K562 (cell line): ENCODE measurements at regions not wholly inside any gene's neighbourhood (a gene's known extent, or its start where the extent isn't known, plus 50 kb on each side); places are given as distances from the start of the nearest gene placed in this dataset.

Experiments
- ATAC-seq: fragments of 200-7000 bp; cut with Tn5 transposase; 3 replicates; pipeline ENCODE4 v1.9.1; 2020; ENCODE audit warnings: moderate library complexity
- BruUV-seq: library from RNA; stranded (reverse); fragments of 400-500 nt; replicated peaks from 2 replicates; lab custom pipeline; 2021; lab: Mats Ljungman, UMichigan
- CTCF ChIA-PET: fragments of 300-600 bp; formaldehyde crosslinking; extraction: SDS; loops from one replicate; lab custom pipeline; 2021; ENCODE audit warnings: low intra/inter-chr PET ratio; lab: Yijun Ruan, JAX
- POLR2A ChIA-PET: fragments of 300-600, 350-650 bp; sonication (Branson Sonifier 250); formaldehyde crosslinking; extraction: SDS; loops from one replicate; lab custom pipeline; 2021; ENCODE audit warnings: antibody characterized with exemption, inconsistent platforms; lab: Yijun Ruan, JAX
- DNase-seq, 4 experiments: peaks; one replicate each; pipeline versions ENCODE4 v3.0.0 to v3.0.0-alpha.2; 2011 to 2018; ENCODE audit warnings: low spot score in 3 of 4, mixed read lengths in 3 of 4; ENCODE audit errors: extremely low read depth in 1 of 4
- FAIRE-seq: peaks from 2 replicates; lab custom pipeline; 2011; peaks lifted over from hg19 to GRCh38; lab: Jason Lieb, UNC
- H2AFZ ChIP-seq: 2 replicates; pipeline ENCODE4 v1.6.0; 2011; ENCODE audit warnings: low read depth, low read length, control low read depth, inconsistent platforms
- H3K27ac ChIP-seq: fragments of 200-600 bp; 3 replicates; pipeline ENCODE4 v1.8.0; 2011; ENCODE audit warnings: low read depth, mild to moderate bottlenecking, control low read depth, inconsistent platforms, low read length, moderate library complexity, mixed read lengths; ENCODE audit errors: extremely low read depth
- H3K27me3 ChIP-seq, 2 experiments: fragments of 300-600 bp in 1 of 2; 2 replicates in 1 of 2; 3 replicates in 1 of 2; pipeline versions ENCODE4 v1.6.0 to v1.8.0; 2011; ENCODE audit warnings: inconsistent platforms in 2 of 2, low read length in 2 of 2, mild to moderate bottlenecking in 1 of 2, mixed read lengths in 1 of 2, moderate library complexity in 1 of 2; ENCODE audit not compliant: control insufficient read depth in 2 of 2, insufficient read depth in 2 of 2
- H3K36me3 ChIP-seq: fragments of 300-600 bp; 3 replicates; pipeline ENCODE4 v1.8.0; 2011; ENCODE audit warnings: mild to moderate bottlenecking, low read length, inconsistent platforms; ENCODE audit not compliant: control insufficient read depth, insufficient read depth
- H3K4me1 ChIP-seq, 2 experiments: fragments of 200-600 bp in 1 of 2; replicated peaks in 1 of 2; 2 replicates in 1 of 2; 3 replicates in 1 of 2; pipeline versions ENCODE4 v1.5.1 to v1.8.0; 2011; ENCODE audit warnings: inconsistent platforms in 2 of 2, low read length in 2 of 2, mild to moderate bottlenecking in 1 of 2, mixed read lengths in 1 of 2, moderate library complexity in 1 of 2; ENCODE audit not compliant: control insufficient read depth in 2 of 2, insufficient read depth in 2 of 2
- H3K4me2 ChIP-seq: 2 replicates; pipeline ENCODE4 v1.6.1; 2011; ENCODE audit warnings: low read length, control low read depth, inconsistent platforms, mixed read lengths; ENCODE audit not compliant: insufficient read depth
- H3K4me3 ChIP-seq: fragments of 200-600 bp; sonication (generic), shearing (Covaris generic); 2 replicates; pipeline ENCODE4 v1.5.1; 2016; ENCODE audit warnings: control low read depth, inconsistent platforms
- H3K79me2 ChIP-seq: fragments of 200-600 bp; 3 replicates; pipeline ENCODE4 v1.8.0; 2011; ENCODE audit warnings: low read length, inconsistent platforms; ENCODE audit not compliant: control insufficient read depth, insufficient read depth
- H3K9ac ChIP-seq, 2 experiments: 2 replicates each; pipeline versions ENCODE4 v1.6.0 to v1.6.1; 2011; ENCODE audit warnings: low read depth in 2 of 2, low read length in 2 of 2, control low read depth in 1 of 2, inconsistent platforms in 1 of 2, mild to moderate bottlenecking in 1 of 2, mixed read lengths in 1 of 2; ENCODE audit not compliant: insufficient read depth in 1 of 2
- H3K9me1 ChIP-seq: one replicate; pipeline ENCODE4 v1.6.0; 2011; ENCODE audit warnings: inconsistent platforms, mild to moderate bottlenecking, low read length, moderate library complexity; ENCODE audit not compliant: control insufficient read depth, insufficient read depth
- H3K9me3 ChIP-seq: replicated peaks from 2 replicates; pipeline ENCODE4 v1.5.1; 2011; ENCODE audit warnings: low read depth, low read length, inconsistent platforms; ENCODE audit not compliant: control insufficient read depth, insufficient read depth
- H4K20me1 ChIP-seq: replicated peaks from 2 replicates; pipeline ENCODE4 v1.6.1; 2011; ENCODE audit warnings: low read length, inconsistent platforms, mixed read lengths; ENCODE audit not compliant: control insufficient read depth, insufficient read depth
- ARID1B ChIP-seq: fragments of 450-650 bp; IDR thresholded peaks from 2 replicates; pipeline ENCODE4 v1.6.1; 2016; ENCODE audit warnings: antibody characterized with exemption, mild to moderate bottlenecking, inconsistent platforms
- CBFA2T2 ChIP-seq: fragments of 450-650 bp; conservative IDR thresholded peaks from 2 replicates; pipeline ENCODE4 v1.6.1; 2017; ENCODE audit warnings: mild to moderate bottlenecking
- CBFA2T3 ChIP-seq: fragments of 450-650 bp; IDR thresholded peaks from 2 replicates; pipeline ENCODE4 v1.6.1; 2017
- CC2D1A ChIP-seq: fragments of 450-650 bp; IDR thresholded peaks from 2 replicates; pipeline ENCODE4 v1.6.1; 2017; ENCODE audit warnings: mild to moderate bottlenecking
- CHAMP1 ChIP-seq: fragments of 450-650 bp; IDR thresholded peaks from 2 replicates; pipeline ENCODE4 v1.6.1; 2016; ENCODE audit warnings: mild to moderate bottlenecking
- ELK3 ChIP-seq: fragments of 450-650 bp; formaldehyde crosslinking; IDR thresholded peaks from 2 replicates; pipeline ENCODE4 v1.4.0; 2020; ENCODE audit warnings: mild to moderate bottlenecking
- ESRRB ChIP-seq: fragments of 250-450 bp; sonication (Bioruptor Pico); IDR thresholded peaks from 2 replicates; pipeline ENCODE4 v1.5.0; 2020; ENCODE audit warnings: mild to moderate bottlenecking, moderate library complexity, borderline replicate concordance
- ETS1 ChIP-seq: conservative IDR thresholded peaks from 2 replicates; pipeline ENCODE4 v1.6.1; 2011; ENCODE audit warnings: low read depth, mild to moderate bottlenecking, low read length; ENCODE audit not compliant: control insufficient read depth
- GATA2 ChIP-seq: sonication (generic); formaldehyde crosslinking; IDR thresholded peaks from 2 replicates; pipeline ENCODE4 v1.4.0; 2020; ENCODE audit warnings: mild to moderate bottlenecking, missing genetic modification reagents
- NFIC ChIP-seq: fragments of 450-650 bp; IDR thresholded peaks from 2 replicates; pipeline ENCODE4 v1.6.1; 2017; ENCODE audit warnings: mild to moderate bottlenecking, inconsistent platforms
- POLR2AphosphoS5 ChIP-seq: IDR thresholded peaks from 2 replicates; pipeline ENCODE4 v1.6.1; 2011; ENCODE audit warnings: mild to moderate bottlenecking, low read depth, low read length, moderate library complexity; ENCODE audit not compliant: control insufficient read depth, insufficient read depth
- PTRF ChIP-seq: fragments of 450-650 bp; IDR thresholded peaks from 2 replicates; pipeline ENCODE4 v1.6.1; 2016; ENCODE audit warnings: mild to moderate bottlenecking, missing genetic modification characterization, missing compliant biosample characterization
- U2AF2 ChIP-seq: fragments of 200-400 bp; formaldehyde crosslinking; optimal IDR thresholded peaks from 2 replicates; pipeline ENCODE3; 2017; ENCODE audit warnings: low read depth, mild to moderate bottlenecking, low read length
- ZBTB2 ChIP-seq: fragments of 450-650 bp; IDR thresholded peaks from 2 replicates; pipeline ENCODE4 v1.6.1; 2016; ENCODE audit warnings: antibody characterized with exemption
- ZFPM2 ChIP-seq: fragments of 250-450 bp; sonication (Bioruptor Pico); IDR thresholded peaks from 2 replicates; pipeline ENCODE4 v1.5.1; 2022; ENCODE audit warnings: mild to moderate bottlenecking
- ZNF766 ChIP-seq: fragments of 200-800 bp; sonication (Bioruptor generic); conservative IDR thresholded peaks from 2 replicates; pipeline ENCODE4 v1.6.1; 2016; ENCODE audit warnings: missing genetic modification characterization, missing compliant biosample characterization
- whole genome bisulfite sequencing: fragments of 100-300 bp; shearing (Covaris generic); methylation state at CpG from one replicate; pipeline ENCODE4 v1.1.6; 2016; ENCODE audit warnings: low coverage, mixed read lengths; ENCODE audit not compliant: insufficient coverage; ENCODE audit errors: missing lambda C conversion rate; 5-methylcytosine and 5-hydroxymethylcytosine counted together
- in situ Hi-C: fragments of 300-500 bp; cut with MboI; formaldehyde crosslinking; loops from 4 replicates; pipeline ENCODE4 v1.15.0; 2018; ENCODE audit warnings: inconsistent platforms, mixed read lengths
- intact Hi-C: fragments of 100-400 bp; cut with micrococcal nuclease; formaldehyde crosslinking; loops from 2 replicates; pipeline ENCODE4 v1.14.2; 2022

GRCh38 chr6:28598757-28599686 is 73.3 kb downstream of the GPX5 start:
- intact Hi-C loops, result no loop called here
- peaks cover 27% of the 10 kb centered on the region for H3K79me2 ChIP-seq
- no peaks in the 10 kb centered on the region for H3K9me3 ChIP-seq
- ChIA-PET CTCF (no interaction called here), POLR2A (interaction anchor here (1.0 kb wide), 1 partner anchor 16 kb away, joined by 3 read pairs; no protein-coding TSS in a partner anchor)
- H3K9me1 ChIP-seq, result no peaks in the 10 kb centered on the region
- ATAC-seq (peak; percentile 59), DNase-seq (peak in 1 of 4 experiments; percentile 55), FAIRE-seq (peak; percentile 46)
- no peaks in the 10 kb centered on the region for H3K27me3 ChIP-seq
- no peak overlapping the region for H3K4me3 ChIP-seq
- no peak overlapping the region for H3K4me2 ChIP-seq
- peaks cover 7% of the 10 kb centered on the region; the same call in 2 of the 3 replicates for H3K36me3 ChIP-seq
- no peaks in the 10 kb centered on the region for H4K20me1 ChIP-seq
- BruUV-seq, result no TSS peak
- H3K27ac ChIP-seq, result no peak overlapping the region
- H2AFZ ChIP-seq, result no peak overlapping the region
- no peak overlapping the region for H3K9ac ChIP-seq
- in situ Hi-C loops, result no loop called here
- H3K4me1 ChIP-seq, result no peaks in the 10 kb centered on the region; a peak in 1 of 5 replicates
- WGBS, result 54% methylated on average over 6 of the region's 6 CpGs
- TF ChIP-seq ZFPM2 (CRISPR knock-in tag), result no peak
- no peak for TF ChIP-seq NFIC
- TF ChIP-seq ELK3 (CRISPR knock-in tag), result no peak
- TF ChIP-seq ARID1B, result peak; percentile 43
- TF ChIP-seq CC2D1A, result peak; percentile 89
- TF ChIP-seq ZBTB2, result no peak
- TF ChIP-seq CBFA2T2, result peak; percentile 63
- TF ChIP-seq POLR2AphosphoS5, result no peak
- TF ChIP-seq PTRF (tag), result no peak
- TF ChIP-seq CBFA2T3, result peak; percentile 78
- TF ChIP-seq ESRRB (CRISPR knock-in tag), result no peak
- peak; percentile 92 for TF ChIP-seq CHAMP1
- TF ChIP-seq U2AF2, result no peak
- TF ChIP-seq ETS1, result no peak
- peak; percentile 57; the same call in 1 of the 2 replicates for TF ChIP-seq ZNF766 (CRISPR knock-in tag)
- TF ChIP-seq GATA2, result 0 out of 2 replicates have a peak, but pooled peaks have one; percentile 18
